Activated naive CD4-positive, alpha-beta T cell treated with anti-CD3 and anti-CD28 coated beads, Interleukin-2, amount 50 U/mL, for 24 hours (primary cell): ENCODE measurements at regions not wholly inside any gene's neighbourhood (a gene's known extent, or its start where the extent isn't known, plus 50 kb on each side); places are given as distances from the start of the nearest gene placed in this dataset.

Experiments used
- H3K27ac Mint-ChIP-seq: one replicate; pipeline ENCODE4 v1.8.0; 2021; ENCODE audit warnings: mild to moderate bottlenecking, mixed read lengths
- H3K27me3 Mint-ChIP-seq: one replicate; pipeline ENCODE4 v1.8.0; 2021; ENCODE audit warnings: mixed read lengths
- H3K36me3 Mint-ChIP-seq: one replicate; pipeline ENCODE4 v1.8.0; 2021; ENCODE audit warnings: mixed read lengths
- H3K4me1 Mint-ChIP-seq: one replicate; pipeline ENCODE4 v1.8.0; 2021; ENCODE audit warnings: mixed read lengths
- H3K4me3 Mint-ChIP-seq: one replicate; pipeline ENCODE4 v1.8.0; 2021; ENCODE audit warnings: mild to moderate bottlenecking, mixed read lengths
- H3K9me3 Mint-ChIP-seq: one replicate; pipeline ENCODE4 v1.8.0; 2021; ENCODE audit warnings: mixed read lengths

DNA sequence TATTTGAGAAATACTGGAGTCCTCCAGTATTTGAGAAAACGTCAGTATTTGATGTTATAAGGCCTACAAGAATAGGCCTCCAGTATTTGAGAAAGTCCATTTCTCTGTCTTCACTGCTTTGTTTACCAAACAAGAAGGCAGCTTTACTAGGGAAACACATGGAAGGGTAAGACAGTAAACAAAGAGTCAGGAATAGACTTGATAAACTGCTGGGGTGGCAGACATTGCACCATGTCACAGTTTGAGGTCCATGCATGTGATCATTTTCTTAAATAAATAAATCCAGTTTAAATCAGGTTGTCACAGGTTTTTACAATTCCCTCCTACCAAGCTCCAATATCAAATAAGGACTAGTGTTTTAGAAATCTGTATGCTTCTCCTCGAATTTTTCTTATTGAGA is 1431.0 kb upstream of the SPRY2 start:
- no peaks in the 10 kb centered on the region for H3K4me1 Mint-ChIP-seq

DNA sequence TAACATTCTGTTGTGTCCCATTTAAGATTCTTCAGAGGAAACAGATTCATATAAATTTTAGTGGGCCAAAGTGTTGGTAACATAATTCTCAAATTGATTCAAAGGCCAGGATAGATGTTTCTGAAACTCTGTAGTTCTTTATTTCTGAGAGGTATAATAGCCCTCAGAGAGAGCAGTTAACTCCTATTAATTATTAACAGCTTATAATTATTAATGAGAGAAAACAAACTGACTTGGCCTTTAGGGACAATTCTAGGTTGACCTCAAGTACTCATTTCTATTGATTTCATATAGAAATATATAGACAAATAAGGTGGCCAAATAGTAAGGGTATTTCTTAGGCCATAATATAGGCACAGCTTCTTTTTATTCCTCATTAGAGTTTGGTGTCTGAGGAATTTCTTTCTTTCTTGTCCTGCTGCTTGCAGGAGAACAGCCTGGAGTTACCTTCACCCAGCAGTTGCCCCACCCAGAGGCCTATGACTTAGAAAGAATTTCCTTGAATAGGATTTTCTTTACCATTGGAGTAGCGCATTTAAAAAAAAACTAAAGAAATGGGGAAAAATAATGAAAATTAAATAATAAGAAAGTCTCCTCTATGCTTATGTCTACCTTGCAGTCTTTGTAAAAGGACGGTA is 1430.1 kb upstream of the SPRY2 start:
- Mint-ChIP-seq H3K9me3 (peaks cover 15% of the 10 kb centered on the region), H3K27me3 (no peaks in the 10 kb centered on the region), H3K27ac (no peak overlapping the region), H3K4me1 (no peaks in the 10 kb centered on the region), H3K4me3 (no peak overlapping the region), H3K36me3 (no peaks in the 10 kb centered on the region)

More for the DNA sequence above, 1431.0 kb upstream of the SPRY2 start:
- no peaks in the 10 kb centered on the region for H3K36me3 Mint-ChIP-seq
- H3K27ac Mint-ChIP-seq: no peak overlapping the region
- no peak overlapping the region for H3K4me3 Mint-ChIP-seq
- H3K27me3 Mint-ChIP-seq: no peaks in the 10 kb centered on the region
- H3K9me3 Mint-ChIP-seq: peaks cover 13% of the 10 kb centered on the region

DNA sequence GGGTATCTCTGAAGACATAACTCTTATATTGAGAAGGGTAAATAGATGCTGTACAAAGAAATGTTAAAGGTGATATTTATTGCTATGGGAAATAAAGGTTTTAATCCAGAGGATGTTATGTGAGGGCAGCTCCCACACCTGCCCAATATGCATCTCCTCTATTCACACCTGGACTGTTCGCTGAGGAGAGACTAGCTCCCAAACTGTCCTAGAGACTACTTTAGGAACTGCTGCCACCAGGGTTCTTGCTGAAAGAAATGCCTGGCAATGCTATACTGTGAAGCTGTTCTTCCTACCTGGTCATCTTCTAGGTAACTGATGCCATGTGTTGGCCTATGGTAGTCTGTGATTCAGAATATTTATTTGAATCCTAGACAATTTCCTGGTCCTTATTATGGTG is 1421.5 kb upstream of the SPRY2 start:
- Mint-ChIP-seq H3K36me3 (no peaks in the 10 kb centered on the region), H3K4me1 (no peaks in the 10 kb centered on the region), H3K27ac (no peak overlapping the region), H3K27me3 (no peaks in the 10 kb centered on the region), H3K4me3 (no peak overlapping the region), H3K9me3 (peaks cover 24% of the 10 kb centered on the region)

DNA sequence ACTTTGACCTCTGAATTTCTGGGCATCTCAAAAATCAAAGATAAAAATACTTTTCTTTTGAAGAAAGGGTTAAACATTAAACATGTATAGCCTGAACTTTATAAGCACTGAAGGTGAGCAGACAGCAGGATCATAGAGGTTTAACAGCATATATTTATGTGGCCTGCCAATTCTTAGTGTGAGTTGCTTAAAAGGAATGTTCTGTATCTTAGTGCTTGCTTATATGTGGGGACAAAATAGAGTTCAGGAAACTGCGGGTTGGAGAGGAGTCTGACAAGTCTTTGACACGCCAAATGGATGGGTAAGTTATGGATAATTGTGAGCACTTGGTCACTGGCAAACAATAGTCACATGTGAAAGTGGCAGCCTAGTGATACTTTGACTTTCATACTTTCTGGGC is 1419.4 kb upstream of the SPRY2 start:
- H3K27me3 Mint-ChIP-seq: no peaks in the 10 kb centered on the region
- H3K36me3 Mint-ChIP-seq: no peaks in the 10 kb centered on the region
- peaks cover 22% of the 10 kb centered on the region for H3K9me3 Mint-ChIP-seq
- H3K27ac Mint-ChIP-seq: no peak overlapping the region
- H3K4me3 Mint-ChIP-seq: no peak overlapping the region
- no peaks in the 10 kb centered on the region for H3K4me1 Mint-ChIP-seq

DNA sequence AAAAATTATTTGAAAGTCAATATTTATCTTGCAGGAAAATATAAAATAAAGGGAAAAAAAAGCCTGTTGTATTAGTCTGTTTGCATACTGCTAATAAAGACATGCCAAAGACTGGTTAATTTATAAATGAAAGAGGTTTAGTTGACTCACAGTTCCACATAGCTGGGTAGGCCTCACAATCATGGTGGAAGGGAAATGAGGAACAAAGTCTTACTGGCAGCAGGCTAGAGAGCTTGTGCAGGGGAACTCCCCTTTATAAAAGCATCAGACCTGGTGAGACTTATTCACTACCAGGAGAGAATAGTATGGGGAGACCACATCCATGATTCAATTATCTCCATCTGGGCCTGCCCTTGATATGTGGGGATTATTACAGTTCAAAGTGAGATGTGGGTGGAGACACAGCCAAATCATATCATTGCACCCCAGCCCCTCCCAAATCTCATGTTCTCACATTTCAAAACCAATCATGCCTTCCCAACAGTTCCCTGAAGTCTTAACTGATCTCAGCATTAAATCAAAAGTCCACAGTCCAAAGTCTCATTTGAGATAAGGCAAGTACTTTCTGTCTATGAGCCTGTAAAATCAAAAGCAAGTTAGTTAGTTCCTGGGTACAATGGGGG is 1416.5 kb upstream of the SPRY2 start:
- no peak overlapping the region for H3K27ac Mint-ChIP-seq
- no peak overlapping the region for H3K4me3 Mint-ChIP-seq
- no peaks in the 10 kb centered on the region for H3K36me3 Mint-ChIP-seq
- H3K9me3 Mint-ChIP-seq: peaks cover 22% of the 10 kb centered on the region
- H3K27me3 Mint-ChIP-seq: no peaks in the 10 kb centered on the region
- H3K4me1 Mint-ChIP-seq: no peaks in the 10 kb centered on the region

DNA sequence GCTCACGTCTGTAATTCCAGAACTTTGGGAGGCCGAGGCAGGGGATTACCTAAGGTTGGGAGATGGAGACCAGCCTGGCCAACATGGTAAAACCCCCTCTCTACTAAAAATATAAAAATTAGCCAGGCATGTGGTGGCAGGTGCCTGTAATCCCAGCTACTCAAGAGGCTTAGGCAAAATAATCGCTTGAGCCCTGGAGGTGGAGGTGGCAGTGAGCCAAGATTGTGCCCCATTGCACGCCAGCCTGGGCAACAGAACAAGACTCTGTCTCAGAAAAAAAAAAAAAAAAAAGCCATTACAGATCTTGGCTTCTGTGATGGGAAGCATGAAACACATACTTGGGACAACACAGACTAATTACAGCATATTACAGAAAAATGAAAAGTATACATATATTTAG is 1404.5 kb upstream of the SPRY2 start:
- H3K9me3 Mint-ChIP-seq: peaks cover 6% of the 10 kb centered on the region
- no peaks in the 10 kb centered on the region for H3K27me3 Mint-ChIP-seq

DNA sequence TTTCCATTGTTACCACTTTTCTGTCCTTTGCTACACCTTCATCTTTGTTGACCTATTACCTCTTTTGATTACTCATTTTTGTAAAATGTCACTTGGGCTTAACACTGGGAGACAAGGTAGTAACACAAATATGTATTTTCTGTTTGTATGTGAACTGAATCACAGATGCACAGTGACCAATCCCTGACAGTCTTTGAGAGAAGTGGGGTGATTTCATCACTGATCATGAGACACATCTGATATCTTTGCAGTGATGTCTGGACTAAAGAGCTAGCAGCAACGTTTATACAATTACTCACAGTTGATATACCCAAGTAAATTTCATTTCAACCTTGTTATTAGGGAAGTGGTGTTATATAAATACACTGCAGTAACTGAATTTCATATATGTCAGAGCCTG is 1397.4 kb upstream of the SPRY2 start:
- Mint-ChIP-seq H3K4me1 (no peaks in the 10 kb centered on the region), H3K36me3 (no peaks in the 10 kb centered on the region), H3K4me3 (no peak overlapping the region), H3K27ac (no peak overlapping the region), H3K27me3 (no peaks in the 10 kb centered on the region), H3K9me3 (peaks cover 4% of the 10 kb centered on the region)

More for the DNA sequence above, 1404.5 kb upstream of the SPRY2 start:
- Mint-ChIP-seq H3K4me1 (no peaks in the 10 kb centered on the region), H3K36me3 (no peaks in the 10 kb centered on the region), H3K27ac (no peak overlapping the region), H3K4me3 (no peak overlapping the region)

DNA sequence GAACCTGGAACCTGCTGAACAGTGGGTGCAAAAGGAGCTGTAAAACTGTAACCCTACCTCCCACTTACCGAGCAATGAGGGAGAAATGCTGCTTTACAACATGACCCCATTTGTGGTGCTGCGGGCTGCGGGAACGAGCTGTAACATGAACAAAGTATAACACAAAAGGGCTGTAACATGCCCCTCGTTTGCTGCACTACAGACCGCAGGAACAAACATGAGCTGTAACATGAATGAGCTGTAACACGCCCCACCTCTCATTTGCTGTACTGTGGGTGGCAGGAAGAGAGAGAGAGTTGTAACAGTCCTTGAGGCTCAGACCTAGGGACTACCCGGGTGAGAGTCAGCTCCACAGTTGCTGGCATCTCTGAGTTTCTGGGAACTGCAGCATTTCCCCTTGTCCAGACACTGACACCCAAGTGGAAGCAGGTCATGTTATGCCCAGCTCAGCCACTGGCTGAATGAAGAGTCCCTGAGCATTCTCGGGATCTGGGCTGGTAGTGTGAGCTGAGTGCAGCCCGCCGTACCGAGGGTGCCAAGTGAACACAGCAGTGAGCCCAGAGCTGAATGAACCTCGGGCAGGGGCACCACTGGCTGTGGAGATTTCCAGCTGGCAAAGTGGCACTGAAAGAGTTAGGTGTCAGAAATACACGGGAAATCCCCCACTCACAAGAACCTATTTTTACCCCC is 1385.3 kb upstream of the SPRY2 start:
- no peak overlapping the region for H3K27ac Mint-ChIP-seq
- no peaks in the 10 kb centered on the region for H3K4me1 Mint-ChIP-seq
- H3K9me3 Mint-ChIP-seq: peaks cover 12% of the 10 kb centered on the region
- no peak overlapping the region for H3K4me3 Mint-ChIP-seq
- no peaks in the 10 kb centered on the region for H3K27me3 Mint-ChIP-seq
- H3K36me3 Mint-ChIP-seq: no peaks in the 10 kb centered on the region

DNA sequence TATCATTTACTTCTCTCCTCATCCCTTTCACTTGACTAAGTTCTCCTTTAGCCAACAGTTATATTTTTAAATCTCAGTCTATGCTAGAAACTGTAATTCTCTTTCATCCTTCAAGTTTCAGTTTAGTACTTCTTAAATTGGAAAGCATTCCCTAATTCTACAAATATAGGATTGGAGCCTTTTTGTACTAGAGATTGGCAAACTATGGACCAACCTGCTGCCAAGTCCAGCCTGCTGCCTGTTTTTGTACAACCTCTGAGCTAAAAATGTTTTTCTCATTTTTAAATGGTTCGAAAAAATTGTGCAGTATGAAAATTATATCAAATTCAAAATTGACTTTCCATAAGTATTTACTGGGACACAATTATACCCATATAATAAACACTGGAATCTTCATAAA is 1381.5 kb upstream of the SPRY2 start:
- Mint-ChIP-seq H3K4me3 (no peak overlapping the region), H3K4me1 (no peaks in the 10 kb centered on the region), H3K27ac (no peak overlapping the region), H3K9me3 (peaks cover 17% of the 10 kb centered on the region), H3K36me3 (no peaks in the 10 kb centered on the region), H3K27me3 (no peaks in the 10 kb centered on the region)

DNA sequence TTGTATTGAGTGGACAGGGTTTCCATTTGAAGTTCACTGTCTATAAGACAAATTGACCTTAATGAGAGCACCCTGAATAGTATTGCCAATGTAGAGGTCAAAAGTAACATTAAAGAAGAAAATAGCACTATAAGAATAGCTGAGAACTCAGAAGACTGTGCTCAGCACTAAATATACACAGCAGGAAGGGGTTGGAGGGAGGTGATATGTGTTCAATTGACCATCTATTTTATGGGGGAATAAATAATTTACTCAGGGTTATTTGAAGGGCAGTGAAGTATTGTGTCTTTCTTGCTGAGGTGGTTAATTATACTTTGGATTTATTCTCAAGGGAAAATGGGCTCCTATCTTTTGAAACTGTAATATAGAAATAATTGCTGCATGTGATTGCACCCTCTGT is 1380.5 kb upstream of the SPRY2 start:
- H3K36me3 Mint-ChIP-seq: no peaks in the 10 kb centered on the region

DNA sequence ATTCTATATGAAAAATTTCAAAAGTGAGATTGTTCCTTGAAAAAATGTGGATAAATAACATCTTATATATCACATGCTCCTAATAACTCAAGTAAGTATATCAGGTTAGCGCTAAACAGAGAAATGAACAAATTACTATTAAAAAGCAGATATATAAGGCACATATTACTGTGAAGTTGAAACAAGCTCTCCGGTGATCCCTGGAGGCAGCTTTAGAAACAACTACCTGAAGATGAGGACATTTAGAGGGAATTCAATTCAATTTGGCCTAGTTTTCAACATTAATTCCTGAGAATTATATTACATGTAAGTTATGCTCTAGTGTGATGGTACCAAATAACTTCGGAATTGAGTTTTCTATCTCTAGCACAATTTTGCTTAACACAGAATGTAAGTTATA is 1373.6 kb upstream of the SPRY2 start:
- Mint-ChIP-seq H3K4me3 (no peak overlapping the region), H3K9me3 (peaks cover 13% of the 10 kb centered on the region), H3K4me1 (no peaks in the 10 kb centered on the region), H3K27ac (no peak overlapping the region), H3K27me3 (no peaks in the 10 kb centered on the region), H3K36me3 (no peaks in the 10 kb centered on the region)

More for the DNA sequence above, 1380.5 kb upstream of the SPRY2 start:
- Mint-ChIP-seq H3K27ac (no peak overlapping the region), H3K4me3 (no peak overlapping the region), H3K27me3 (no peaks in the 10 kb centered on the region), H3K9me3 (peaks cover 10% of the 10 kb centered on the region), H3K4me1 (no peaks in the 10 kb centered on the region)

DNA sequence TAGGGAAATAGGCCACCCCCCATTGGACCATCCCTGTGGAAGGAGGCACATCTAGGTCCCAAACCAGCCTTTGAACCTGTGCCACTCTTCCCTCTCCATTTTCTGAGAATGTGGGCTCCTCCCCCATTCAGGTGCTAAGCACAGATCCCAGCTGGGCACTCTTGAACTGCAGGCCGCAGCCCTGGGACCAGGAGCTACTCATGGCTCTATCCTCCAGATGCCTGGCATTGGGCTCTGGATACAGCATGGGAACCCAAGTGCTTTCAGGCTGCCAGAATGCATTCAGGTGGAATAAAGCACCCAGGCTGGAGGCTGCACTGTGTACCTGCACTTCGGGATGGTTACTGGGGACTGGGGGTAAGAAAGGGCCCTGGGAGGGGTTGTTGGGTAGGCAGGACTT is 1372.3 kb upstream of the SPRY2 start:
- Mint-ChIP-seq H3K27me3 (no peaks in the 10 kb centered on the region), H3K36me3 (no peaks in the 10 kb centered on the region), H3K27ac (no peak overlapping the region), H3K9me3 (peaks cover 14% of the 10 kb centered on the region), H3K4me1 (no peaks in the 10 kb centered on the region), H3K4me3 (no peak overlapping the region)

DNA sequence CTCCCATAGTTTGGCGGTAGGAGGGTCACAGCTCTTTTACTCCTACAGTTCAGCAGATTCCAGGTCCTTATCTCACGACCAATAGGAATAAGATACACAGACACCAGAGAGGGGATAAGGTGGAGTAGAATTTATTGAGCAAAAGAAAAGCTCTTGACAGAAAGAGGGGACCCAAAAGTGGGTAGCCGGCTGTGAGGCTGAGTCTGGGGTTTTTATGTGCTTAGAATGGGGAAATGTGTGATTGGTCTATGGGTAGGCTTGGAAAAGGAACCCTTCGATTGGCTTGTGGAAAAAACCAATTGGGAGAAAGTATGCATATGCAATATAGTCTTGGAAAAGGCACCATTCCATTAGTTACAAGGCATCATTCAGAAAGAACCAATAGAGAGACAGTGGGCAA is 1356.9 kb upstream of the SPRY2 start:
- no peak overlapping the region for H3K4me3 Mint-ChIP-seq
- no peaks in the 10 kb centered on the region for H3K36me3 Mint-ChIP-seq
- no peaks in the 10 kb centered on the region for H3K4me1 Mint-ChIP-seq
- H3K27ac Mint-ChIP-seq: no peak overlapping the region
- H3K27me3 Mint-ChIP-seq: no peaks in the 10 kb centered on the region
- H3K9me3 Mint-ChIP-seq: peaks cover 22% of the 10 kb centered on the region

DNA sequence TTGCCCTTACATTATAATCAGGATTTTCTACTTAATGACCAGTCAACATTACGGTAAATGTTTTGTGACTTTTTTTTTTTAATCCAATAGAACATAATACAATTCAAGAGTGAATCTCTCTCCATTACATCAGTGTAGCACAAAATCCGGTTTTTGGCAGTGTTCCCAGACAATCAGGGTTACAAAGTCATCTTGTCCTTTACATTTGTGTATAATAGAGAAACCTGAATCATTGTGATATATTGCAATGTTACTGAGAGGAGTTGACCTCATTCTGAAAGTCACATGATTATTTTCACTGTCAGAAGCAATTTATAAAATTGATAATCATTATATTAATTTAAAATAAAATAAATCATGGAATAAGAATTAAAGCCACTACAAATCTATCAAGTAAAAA is 1346.0 kb upstream of the SPRY2 start:
- Mint-ChIP-seq H3K4me1 (no peaks in the 10 kb centered on the region), H3K36me3 (no peaks in the 10 kb centered on the region), H3K4me3 (no peak overlapping the region), H3K9me3 (no peaks in the 10 kb centered on the region), H3K27me3 (no peaks in the 10 kb centered on the region), H3K27ac (no peak overlapping the region)

DNA sequence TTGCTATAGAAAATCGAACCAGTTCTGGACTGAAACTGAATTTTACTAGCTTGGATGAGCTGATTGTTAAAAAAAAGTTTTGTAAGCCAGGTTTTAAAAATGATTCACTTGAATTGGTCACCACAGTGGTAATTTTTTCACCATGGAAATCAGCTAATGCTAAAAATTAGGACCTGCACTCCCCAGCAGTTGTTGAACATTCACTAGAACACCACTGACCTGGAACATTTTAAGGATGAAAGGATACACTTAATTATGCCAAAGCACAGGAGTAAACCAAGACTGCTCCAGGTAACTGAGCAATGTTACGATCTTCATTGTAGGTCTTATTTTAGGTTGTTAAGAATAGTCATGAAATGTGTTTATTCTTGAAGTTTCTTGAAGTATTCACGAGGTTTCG is 1342.6 kb upstream of the SPRY2 start:
- H3K4me3 Mint-ChIP-seq: no peak overlapping the region
- no peaks in the 10 kb centered on the region for H3K36me3 Mint-ChIP-seq
- H3K27ac Mint-ChIP-seq: no peak overlapping the region
- no peaks in the 10 kb centered on the region for H3K4me1 Mint-ChIP-seq
- no peaks in the 10 kb centered on the region for H3K27me3 Mint-ChIP-seq
- peaks cover 7% of the 10 kb centered on the region for H3K9me3 Mint-ChIP-seq

DNA sequence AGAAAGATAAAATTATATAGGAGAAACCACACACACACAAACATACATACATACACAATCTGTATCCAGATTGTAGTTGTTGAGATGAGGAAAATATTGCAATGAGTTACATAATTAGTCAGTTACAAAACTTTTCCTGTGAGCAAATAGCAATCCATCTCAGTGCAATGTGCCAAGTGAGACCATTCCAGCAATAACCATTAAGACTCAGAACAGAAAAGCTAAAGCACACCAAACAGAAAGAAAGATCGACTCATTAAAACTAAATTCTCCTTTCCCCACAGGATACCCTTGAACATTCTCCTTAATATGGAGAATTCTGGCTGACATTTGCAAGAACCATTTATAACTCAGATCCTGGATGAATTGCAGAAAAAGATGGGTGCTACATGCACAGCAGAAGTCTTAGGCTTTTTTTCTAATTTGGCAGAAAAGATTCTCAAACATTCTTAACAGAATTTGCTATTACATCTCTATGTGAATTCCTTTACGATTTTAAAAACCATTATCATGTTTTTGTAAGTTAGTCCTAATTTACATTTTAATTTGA is 1341.2 kb upstream of the SPRY2 start:
- no peaks in the 10 kb centered on the region for H3K36me3 Mint-ChIP-seq
- H3K9me3 Mint-ChIP-seq: peaks cover 7% of the 10 kb centered on the region
- no peak overlapping the region for H3K27ac Mint-ChIP-seq
- no peaks in the 10 kb centered on the region for H3K4me1 Mint-ChIP-seq
- H3K27me3 Mint-ChIP-seq: no peaks in the 10 kb centered on the region
- no peak overlapping the region for H3K4me3 Mint-ChIP-seq
